ENCODE measurements at regions not wholly inside any gene's neighbourhood (a gene's known extent, or its start where the extent isn't known, plus 50 kb on each side); places are given as distances from the start of the nearest gene placed in this dataset.

DNA sequence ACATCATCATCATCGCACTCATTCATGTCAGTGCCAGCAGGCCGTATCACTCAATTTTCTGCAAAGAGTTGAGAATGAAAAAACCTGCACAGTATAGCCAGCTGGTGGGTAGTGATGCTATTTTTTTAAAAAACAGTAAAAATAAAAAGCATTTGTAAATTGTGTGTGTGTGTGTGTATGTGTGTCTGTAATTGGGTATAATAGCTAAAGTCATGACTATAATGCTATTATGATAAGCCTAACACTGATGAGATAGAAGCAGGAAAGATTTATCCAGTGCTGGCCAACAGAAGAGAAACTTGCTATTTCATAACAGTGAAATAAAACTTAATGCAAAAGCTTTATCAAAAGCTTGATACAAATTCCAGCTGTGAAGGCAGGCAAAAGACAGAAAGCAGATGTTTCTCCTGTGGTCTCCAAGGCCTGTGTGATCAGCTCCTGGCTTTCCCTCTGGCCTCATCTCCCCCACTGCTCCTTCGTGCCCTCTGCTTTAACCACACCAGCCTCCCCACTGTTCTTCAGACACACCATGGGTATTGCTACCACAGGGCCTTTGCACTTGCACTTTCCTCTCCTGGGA is 206.2 kb upstream of the IRX5 start:
- no peak for DNase-seq (ENCODE audit: low read depth)

DNA sequence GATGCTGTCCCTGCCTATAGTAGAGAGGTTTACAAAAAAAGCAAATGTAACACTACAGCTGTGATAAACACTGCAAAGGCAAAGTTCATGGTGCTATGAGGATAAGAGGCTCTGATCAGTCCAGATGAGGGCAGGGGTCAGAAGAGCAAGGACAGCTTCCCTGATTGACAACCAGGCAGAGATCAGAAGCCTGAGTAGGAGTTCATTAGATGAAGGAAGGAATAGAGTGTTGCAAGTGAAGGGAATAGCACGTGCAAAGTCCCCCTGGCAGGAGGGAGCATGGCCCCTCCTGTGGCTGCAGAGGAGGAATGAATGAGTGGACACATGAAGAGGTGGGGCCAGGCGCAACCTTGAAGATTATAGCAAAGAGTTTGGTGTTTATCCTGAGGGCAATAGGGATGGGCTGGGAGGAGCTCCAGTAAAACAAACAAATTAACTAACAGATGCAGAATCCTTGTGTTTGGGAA is 208.4 kb upstream of the IRX5 start:
- no peak for DNase-seq (ENCODE audit: low read depth)

DNA sequence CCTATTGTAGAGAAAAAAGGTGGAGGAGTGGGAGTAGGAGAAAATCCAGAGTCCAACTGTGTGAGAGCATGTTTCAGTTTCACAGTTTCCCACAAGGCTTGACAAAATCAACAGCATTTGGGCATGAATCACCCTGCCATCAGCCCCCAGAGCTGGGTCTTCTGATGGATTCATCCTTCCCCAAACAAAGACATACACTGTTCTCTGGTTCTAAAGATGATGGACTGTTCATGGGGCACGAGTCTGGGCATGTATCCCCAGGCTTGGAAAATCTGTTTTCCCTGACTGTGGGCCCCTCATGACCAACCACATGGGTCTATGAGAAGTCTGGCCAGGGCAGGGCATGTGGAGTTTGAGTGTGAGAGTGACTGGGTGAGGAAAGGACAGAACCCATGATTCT is 210.4 kb upstream of the IRX5 start:
- no peak for DNase-seq (ENCODE audit: low read depth)

DNA sequence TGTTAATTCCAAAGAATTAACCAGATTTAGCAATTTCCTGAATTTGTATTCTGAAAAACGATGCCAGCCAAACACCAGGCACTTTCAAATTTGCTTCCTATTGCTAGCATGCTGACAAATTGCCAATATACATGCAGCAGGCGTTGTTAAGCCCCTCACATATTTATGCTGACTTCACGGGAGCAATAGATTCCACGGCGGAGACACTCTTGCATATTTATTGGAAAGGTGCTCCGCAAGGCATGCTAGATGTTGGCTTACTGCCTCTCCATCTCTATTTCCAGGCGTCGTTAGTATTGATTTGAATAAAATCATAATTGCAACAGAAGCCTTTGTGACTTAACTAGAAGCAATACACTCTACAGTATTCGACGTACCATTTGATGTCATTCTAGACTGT is 211.0 kb upstream of the IRX5 start:
- no peak for DNase-seq (ENCODE audit: low read depth)

DNA sequence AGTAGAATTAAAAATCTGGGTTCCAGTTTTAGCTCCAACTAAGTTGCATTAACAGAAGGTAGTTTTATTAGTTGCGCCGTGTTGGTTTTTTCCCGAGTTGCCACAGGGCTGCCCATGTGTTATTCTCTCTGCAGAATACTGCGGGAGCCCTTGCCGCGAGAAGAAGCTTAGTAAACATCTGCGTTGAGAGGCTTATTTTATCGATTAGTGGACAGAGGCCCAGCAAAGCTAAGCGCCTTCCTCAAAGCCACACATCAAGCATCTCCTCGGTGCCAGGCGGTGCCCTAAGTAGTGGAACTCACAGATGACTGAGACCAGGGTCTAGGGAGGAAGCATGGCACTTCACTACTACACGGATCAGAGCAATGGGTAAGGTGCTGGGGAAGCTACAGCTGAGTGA is 212.3 kb upstream of the IRX5 start:
- DNase-seq (ENCODE audit: low read depth) = no peak

DNA sequence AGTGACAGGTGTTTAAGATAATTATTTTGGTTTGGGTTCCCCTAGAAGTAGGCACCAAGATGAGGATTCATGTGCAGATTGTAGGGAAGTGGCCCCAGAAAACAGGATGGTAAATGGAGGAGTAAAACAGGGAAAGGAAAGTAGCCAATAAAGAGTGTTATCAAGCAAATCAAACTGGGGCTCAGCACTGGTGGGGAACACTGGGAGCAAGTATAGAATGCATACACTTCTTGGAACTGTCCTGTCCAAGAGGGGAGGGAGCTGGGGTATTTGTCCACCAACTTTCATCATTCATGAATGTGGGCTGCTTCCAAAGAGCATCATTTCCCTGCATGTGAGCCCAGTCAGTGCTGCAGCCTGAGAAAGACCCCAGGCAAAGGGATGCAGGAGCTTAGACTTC is 215.7 kb upstream of the IRX5 start:
- no peak for DNase-seq (ENCODE audit: low read depth)

DNA sequence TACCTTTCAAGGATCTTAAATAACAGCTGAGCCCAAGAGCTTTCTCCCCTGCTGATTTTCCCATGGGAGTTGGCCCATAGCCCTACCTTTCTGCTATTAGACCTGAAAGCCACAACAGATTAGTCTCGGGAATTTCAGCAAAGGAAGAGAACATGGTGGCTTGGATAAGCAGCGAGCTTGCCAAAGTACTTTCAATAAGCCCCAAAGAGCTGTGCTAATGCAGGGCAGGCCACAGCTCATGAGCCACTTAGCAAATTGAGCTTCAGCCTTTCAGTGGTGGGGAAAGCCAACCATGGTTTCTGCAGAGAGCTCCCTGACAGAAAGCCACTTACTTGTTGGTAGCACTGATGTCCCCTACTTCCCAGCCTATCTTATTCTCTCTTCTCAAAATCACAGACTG is 217.8 kb upstream of the IRX5 start:
- no peak for DNase-seq (ENCODE audit: low read depth)

DNA sequence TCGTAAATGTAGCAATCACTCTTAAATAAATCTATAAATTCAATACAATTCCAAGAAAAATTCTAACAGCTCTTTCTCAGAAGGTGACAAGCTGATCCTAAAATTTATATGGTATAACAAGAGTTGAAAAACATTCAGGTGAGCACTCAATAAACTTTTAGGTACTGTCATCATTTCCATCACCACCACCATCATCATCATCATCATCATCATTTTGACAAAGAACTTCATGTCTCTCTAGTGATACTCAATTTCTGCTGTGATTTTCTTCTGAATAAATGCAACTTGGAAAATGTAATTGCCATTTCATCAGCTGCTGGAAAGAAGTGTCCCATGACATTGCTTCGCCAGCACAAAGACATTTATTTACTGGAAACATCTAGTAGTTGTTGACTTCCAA is 222.9 kb upstream of the IRX5 start:
- no peak for DNase-seq (ENCODE audit: low read depth)

DNA sequence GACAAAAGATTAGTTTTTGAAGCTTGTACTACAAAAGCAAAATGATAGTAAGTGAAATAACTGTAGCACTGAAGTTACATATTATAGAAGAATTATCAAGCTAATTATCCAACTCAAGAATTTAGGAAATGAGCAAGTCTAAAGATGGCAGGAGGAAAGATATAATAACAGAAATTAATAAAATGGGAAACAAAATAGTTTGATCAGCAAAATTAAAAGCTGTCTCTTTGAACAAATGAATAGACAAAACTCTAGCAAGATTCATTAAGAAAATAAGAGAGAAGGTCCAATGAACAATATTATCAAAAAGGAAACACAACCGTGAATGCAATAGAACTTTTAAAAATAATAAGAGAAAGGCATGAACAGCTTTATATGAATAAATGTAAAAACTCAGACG is 224.3 kb upstream of the IRX5 start:
- no peak for DNase-seq (ENCODE audit: low read depth)

DNA sequence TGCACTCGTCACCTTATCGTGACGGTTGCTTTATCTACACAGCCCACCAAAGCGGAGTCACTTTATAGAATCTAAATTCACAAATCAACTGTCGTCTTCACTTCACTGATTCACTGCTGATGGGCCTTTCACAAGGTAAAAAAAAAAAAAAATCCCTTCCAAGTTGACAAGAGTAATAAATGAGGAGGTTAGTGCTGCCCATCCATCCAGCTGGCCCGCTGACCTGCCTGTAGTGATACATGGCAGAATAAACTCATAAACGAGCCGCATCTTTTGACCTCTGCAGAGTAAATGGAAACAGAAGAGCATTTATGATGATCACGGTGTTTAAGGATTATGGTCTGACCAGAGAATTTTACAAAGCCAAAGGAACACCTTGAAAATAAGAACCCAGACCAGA is 227.3 kb upstream of the IRX5 start:
- no peak for DNase-seq (ENCODE audit: low read depth)

DNA sequence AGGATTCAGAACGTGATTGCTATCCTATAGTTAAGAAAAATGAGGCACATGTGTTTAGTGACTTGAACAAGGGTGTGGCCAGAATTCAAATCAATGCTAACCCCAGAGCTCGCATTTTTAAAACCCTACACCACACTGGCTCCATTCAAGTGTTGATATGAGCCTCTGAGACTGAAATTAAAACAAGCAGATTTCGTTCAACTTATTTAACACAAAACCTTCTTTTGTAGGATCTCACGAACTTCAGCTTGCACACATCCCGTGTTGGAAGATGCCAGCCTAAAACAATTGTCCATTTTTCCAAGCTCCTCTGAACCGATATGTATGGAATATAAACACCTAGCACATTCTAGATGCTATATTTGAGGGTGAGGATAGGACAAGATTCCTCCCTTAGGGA is 231.0 kb upstream of the IRX5 start:
- no peak for DNase-seq (ENCODE audit: low read depth)

DNA sequence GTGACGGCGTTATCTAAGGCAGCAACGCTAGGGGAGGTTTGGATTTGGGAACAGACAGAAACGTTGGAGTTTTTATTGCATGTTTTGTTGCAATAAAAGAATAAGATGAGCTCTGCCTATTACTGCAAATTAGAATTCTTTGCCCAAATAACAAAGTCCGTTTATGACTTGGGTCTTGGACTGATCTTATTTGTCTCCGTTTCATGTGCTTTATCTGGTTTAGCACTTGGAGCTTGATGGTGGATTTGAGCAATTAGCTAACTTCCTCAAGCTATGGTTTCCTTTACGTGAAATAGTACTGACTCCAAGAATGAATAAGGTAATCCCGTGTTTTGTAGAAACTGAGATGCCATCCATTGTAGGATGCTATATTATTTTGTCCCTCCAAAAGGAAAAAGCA is 233.0 kb upstream of the IRX5 start:
- DNase-seq (ENCODE audit: low read depth) = no peak

DNA sequence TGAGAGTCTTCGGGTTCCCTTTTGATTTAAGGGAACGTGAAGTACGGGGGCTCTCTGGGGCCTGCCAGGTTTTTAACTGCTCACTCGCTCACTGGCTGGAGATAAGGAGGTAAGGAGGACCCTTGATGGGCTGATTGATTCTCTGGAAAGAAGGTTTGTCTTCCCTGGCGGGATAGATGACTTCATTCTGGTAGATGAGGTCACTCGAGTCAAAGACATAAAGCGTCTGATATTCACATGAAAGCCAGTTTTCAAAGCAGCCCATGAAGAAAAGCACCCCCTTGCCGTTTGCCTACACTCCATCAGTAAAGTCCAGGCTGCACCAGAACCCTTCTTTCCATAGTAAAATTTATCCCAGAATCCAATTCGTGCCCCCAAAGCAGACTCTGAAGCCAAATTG is 233.7 kb upstream of the IRX5 start:
- no peak for DNase-seq (ENCODE audit: low read depth)

DNA sequence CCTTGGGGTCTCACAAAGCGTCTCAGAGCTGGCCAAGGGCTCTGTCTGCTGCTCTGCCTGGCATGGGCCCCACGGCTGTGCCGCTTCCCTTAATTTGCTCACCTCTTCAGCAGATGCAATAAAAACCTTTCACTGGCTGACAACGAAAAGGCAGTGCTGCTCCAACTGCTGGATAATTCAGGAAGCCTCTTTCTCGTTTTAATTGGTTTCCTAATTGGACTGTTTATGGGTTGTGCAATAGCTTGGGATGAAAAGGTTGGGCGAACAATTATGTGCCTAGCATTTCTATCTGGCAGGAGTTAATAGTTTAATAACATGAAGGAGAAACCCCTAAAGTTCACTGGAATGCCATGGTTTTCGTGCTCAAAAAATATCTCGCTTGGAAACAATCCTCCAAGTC is 234.1 kb upstream of the IRX5 start:
- no peak for DNase-seq (ENCODE audit: low read depth)

DNA sequence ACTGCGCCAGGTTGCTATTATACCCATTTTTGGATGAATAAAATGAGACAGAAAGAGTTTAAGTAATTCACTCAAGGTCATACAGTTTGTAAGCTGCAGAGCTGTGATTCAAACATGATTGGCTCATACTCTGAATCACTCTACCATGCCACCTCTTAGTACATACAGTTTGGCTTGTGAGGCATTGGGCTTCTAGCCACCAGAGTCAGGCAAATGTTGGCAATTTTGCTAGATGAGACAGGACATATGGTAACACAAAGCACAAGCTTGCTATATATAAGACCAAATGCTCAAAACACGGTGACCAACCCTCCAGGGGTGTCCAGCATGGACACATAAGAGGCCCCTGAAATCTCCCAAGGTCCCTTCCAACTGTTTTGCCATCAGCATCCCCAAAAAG is 236.0 kb upstream of the IRX5 start:
- DNase-seq (ENCODE audit: low read depth) = no peak

DNA sequence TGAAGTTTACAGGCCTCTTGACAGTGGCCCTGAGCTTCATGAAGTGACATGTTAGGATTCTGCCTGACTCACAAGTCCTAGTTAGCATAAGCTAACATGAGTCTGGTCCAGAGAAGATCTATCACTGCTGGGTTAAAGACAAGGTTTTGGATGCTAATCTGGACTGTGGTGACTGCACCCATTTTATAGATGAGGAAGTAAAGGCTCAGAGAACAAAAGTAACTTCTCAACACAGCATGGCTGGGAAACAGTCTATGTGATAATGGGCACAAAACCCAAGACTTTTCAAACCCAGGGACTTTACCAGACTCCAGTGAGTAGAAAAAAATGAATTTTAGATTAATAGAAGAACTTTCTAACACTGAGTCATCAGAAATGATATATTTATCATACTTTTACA is 236.8 kb upstream of the IRX5 start:
- no peak for DNase-seq (ENCODE audit: low read depth)

DNA sequence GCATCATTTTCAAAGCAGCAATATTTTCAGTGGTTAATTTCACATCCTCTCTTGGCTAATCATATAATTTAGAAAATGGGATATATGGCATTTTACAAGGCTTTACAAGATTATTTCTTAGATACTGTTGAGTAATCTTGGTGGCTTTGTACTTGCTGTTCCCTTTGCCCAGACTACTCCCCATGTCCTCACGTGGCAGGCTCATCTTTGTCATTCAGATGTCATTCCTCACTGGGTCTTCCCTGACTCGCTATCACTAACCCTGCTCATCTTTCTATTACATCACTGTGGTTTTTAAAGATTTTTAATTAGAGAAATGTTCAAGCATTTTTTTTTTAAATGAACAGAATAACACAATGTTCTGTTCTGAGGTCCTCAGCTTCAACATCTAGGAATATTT is 240.0 kb upstream of the IRX5 start:
- no peak for DNase-seq (ENCODE audit: low read depth)

DNA sequence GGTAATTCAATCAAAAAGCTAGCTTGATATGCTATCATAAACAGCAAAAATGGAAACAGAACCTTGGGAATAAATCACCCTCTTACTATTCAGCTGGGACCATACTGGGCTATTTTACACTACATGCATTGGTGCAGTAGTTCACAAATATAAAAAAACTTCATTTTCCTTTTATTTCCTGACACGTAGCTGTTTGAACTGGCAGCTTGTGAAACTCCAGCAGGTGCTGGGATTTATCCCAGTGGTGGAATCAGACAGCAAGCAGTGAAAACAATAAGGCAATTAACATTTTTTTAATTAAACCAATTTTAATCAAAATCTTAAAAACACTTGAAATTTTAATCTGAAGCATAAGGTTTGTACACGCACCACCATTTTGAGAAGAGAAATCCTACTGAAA is 240.4 kb upstream of the IRX5 start:
- DNase-seq (ENCODE audit: low read depth) = no peak

DNA sequence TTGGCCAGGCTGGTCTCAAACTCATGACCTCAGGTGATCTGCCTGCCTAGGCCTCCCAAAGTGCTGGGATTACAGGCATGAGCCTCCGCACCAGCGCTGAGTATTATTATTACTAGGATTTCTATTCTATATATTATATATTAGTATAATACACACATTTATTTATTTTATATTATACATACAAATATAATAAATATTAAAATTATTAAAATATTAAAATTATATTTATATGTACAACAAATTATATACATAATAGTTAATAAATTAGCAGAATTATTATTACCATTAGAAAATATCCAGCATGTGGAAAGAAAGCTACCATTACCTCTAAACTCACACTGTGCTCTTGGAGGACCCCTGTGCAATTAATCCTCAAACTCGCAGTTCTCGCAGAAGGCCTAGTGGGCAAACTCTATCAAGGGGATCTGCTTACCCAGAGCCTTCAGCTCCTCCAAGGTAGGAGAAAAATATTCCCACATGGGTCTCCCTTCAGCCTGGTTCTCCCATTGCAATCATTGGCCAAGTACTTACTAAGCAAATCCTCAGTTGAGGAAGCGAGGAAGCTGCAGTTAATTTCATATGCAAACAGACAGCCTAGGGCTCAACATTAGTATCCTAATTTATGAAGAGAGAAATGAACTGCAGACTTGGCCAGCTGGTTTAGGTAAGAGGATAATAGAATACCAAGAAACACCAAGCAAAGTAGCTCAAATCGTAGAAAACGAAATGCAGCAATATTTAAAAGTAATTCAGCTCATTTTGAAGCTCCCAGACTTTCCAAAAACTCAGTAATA is 241.4 kb upstream of the IRX5 start:
- no peak for DNase-seq (ENCODE audit: low read depth)

DNA sequence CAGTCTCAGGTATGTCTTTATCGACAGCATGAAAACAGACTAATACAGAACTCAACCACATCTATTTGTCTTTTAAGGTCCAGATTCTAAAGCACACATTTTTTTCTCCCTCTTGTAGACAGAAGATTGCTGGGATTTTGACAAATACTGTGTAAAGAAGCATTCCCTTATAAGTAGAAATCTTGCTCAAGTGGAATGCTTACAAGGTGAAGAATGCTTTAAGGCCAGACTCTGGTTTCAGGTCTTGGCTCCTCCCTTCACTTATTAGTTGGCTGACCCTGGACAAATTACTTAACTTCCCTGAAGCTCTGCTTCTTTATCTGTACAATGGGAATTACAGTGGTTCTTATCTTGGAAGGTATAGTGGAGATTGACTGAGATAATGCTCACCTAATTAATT is 242.3 kb upstream of the IRX5 start:
- no peak for DNase-seq (ENCODE audit: low read depth)

DNA sequence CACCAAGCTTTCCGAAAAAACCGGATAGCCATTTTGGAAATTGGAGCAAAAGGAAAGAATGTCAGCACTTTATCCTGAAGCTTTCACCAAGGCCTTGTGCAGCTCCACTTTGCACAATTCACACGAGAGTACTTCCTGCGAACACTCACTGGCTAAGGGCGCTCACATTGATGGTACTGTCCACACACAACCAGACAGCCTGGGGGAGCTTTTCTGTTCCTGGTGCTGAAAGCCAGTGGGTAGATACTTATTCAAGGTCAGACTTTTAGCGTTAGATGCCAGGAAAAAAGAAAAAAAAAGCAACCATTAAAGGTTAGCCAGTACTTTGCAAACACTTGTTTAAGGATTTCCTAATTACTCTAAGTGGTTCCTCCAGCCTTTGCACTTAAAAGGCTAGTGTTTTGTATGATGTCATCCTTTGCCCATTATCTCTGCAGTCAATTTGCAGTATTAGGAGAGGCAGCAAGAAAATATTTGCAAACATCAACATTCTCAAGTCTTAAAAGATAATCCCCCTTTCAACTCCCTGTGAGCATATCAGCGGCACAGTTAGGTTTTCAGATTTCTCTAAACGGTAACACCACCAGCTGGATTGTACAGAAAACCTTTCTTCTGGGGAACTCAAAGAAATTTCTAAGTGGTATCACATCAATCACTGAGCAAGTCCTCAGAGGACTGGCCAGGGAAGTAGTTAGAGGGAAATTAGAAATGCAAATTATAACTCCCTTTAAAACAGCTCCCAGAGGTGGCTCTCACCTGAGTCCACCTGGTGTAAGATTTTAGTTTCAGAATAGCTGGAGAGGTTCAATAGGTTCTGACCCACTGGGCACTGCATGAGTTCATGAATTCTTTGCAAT is 243.4 kb upstream of the IRX5 start:
- DNase-seq (ENCODE audit: low read depth) = no peak

DNA sequence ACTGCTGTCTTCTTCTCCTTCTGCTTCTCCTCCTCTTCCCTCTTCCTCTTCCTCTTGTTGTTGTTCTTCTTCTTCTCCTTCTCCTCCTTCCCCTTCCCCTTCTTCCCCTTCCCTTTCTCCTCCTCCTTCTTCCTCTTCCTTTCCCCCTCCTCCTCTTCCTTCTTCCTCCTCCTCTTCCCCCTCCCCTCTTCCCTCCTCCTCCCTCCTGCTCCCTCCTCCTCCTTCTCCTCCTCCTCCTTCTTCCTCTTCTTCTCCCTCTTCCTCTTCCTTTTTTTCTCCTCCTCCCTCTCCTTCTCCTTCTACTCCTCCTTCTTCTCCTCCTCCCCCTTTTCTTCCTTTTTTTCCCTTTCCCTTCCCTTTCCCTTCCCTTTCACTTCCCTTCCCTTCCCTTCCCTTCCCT is 245.0 kb upstream of the IRX5 start:
- DNase-seq (ENCODE audit: low read depth) = no peak

DNA sequence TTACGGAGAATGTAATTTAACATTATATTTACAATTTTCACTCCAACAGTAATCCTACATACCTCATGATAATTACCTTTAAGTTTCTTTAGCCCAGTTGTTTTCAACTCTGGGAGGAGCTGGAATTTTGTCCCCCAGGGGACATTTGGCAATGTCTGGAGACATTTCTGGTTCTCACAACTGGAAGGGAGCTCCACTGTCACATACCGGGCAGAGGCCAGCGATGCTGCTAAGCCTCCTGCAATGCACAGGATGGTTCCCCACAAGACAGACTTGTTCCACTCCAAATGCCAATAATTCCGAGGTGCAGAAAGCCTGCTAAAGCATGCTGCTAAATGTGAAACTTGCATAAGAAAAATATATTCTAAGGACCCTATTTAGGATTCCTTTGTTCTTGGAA is 251.1 kb upstream of the IRX5 start:
- no peak for DNase-seq (ENCODE audit: low read depth)
